PC-9 (cell line): ENCODE measurements at regions not wholly inside any gene's neighbourhood (a gene's known extent, or its start where the extent isn't known, plus 50 kb on each side); places are given as distances from the start of the nearest gene placed in this dataset.

ENCODE experiments used
- EZH2 ChIP-seq: fragments of 200-600 bp; sonication (generic); IDR thresholded peaks from 2 replicates; pipeline ENCODE4 v1.8.0; 2017; ENCODE audit warnings: antibody characterized with exemption, low read depth
- TF ChIP-seq, protein P1 (sequence below): fragments of 200-600 bp; sonication (generic); conservative IDR thresholded peaks from 2 replicates; pipeline ENCODE4 v1.6.1; 2017; ENCODE audit warnings: mixed run types, antibody characterized with exemption, mild to moderate bottlenecking, moderate library complexity

GRCh38 chr9:89975630-89976029 lies 370.8 kb downstream of the GADD45G start:
- TF ChIP-seq, protein P1, sequence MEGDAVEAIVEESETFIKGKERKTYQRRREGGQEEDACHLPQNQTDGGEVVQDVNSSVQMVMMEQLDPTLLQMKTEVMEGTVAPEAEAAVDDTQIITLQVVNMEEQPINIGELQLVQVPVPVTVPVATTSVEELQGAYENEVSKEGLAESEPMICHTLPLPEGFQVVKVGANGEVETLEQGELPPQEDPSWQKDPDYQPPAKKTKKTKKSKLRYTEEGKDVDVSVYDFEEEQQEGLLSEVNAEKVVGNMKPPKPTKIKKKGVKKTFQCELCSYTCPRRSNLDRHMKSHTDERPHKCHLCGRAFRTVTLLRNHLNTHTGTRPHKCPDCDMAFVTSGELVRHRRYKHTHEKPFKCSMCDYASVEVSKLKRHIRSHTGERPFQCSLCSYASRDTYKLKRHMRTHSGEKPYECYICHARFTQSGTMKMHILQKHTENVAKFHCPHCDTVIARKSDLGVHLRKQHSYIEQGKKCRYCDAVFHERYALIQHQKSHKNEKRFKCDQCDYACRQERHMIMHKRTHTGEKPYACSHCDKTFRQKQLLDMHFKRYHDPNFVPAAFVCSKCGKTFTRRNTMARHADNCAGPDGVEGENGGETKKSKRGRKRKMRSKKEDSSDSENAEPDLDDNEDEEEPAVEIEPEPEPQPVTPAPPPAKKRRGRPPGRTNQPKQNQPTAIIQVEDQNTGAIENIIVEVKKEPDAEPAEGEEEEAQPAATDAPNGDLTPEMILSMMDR: no peak
- TF ChIP-seq EZH2: no peak
